ENCODE measurements at regions not wholly inside any gene's neighbourhood (a gene's known extent, or its start where the extent isn't known, plus 50 kb on each side); places are given as distances from the start of the nearest gene placed in this dataset.

GRCh38 chr5:164335837-164336236, 830.4 kb downstream of the MAT2B start:
- TF ChIP-seq CTCF (IDR thresholded peaks at IDR 0.05) (no peak), POLR2A (IDR thresholded peaks at IDR 0.05) (no peak)
